Progenitor cell of endocrine pancreas (in vitro differentiated cells): ENCODE measurements at regions not wholly inside any gene's neighbourhood (a gene's known extent, or its start where the extent isn't known, plus 50 kb on each side); places are given as distances from the start of the nearest gene placed in this dataset.
"Not testable (repeated sequence)": the region's sequence is repeated elsewhere in the genome, so short reads cannot be mapped to it uniquely, and the experiment has no call there.

ENCODE experiments used
- DNase-seq: peaks from one replicate; pipeline ENCODE4 v3.0.0; 2021; ENCODE audit warnings: low spot score; ENCODE audit not compliant: unreplicated experiment
- H3K27ac Mint-ChIP-seq: 2 replicates; pipeline ENCODE4 v1.8.0; 2021; ENCODE audit warnings: mild to moderate bottlenecking, moderate library complexity, mixed read lengths
- H3K27me3 Mint-ChIP-seq: 2 replicates; pipeline ENCODE4 v1.8.0; 2021; ENCODE audit warnings: mixed read lengths
- H3K36me3 Mint-ChIP-seq: 2 replicates; pipeline ENCODE4 v1.8.0; 2022; ENCODE audit warnings: mixed read lengths; ENCODE audit not compliant: insufficient read depth
- H3K4me1 Mint-ChIP-seq: 2 replicates; pipeline ENCODE4 v1.8.0; 2021; ENCODE audit warnings: low read depth, mixed read lengths
- H3K4me3 Mint-ChIP-seq: 2 replicates; pipeline ENCODE4 v1.8.0; 2021; ENCODE audit warnings: low read depth, mild to moderate bottlenecking, moderate library complexity, mixed read lengths
- H3K9me3 Mint-ChIP-seq: 2 replicates; pipeline ENCODE4 v1.8.0; 2021; ENCODE audit warnings: low read depth, mixed read lengths
- TF ChIP-seq, protein P1 (sequence below): fragments of 200-600 bp; sonication (generic); IDR thresholded peaks from one replicate; pipeline ENCODE4 v1.5.0; 2021; ENCODE audit warnings: antibody characterized with exemption, mild to moderate bottlenecking; ENCODE audit not compliant: unreplicated experiment

DNA sequence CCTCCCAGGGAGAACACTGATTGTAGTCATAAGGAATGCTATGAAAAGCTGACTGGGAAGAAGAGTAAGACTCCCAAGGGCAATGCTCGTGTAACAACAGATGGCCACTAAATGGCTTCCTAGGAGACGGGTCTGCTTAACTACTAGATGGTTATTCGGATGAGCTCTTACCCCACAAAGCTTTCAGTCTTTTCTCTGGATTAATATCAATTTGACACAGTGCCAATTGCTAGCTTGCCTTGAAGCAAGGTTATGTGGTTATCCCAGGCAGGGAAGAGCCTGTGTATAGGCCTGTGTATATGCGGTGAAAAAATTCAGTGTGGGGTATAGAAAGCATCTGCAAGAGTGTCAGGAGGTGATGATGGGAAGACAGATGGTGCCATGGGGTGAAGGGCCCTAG is 86.4 kb upstream of the NOX3 start:
- TF ChIP-seq, protein P1, sequence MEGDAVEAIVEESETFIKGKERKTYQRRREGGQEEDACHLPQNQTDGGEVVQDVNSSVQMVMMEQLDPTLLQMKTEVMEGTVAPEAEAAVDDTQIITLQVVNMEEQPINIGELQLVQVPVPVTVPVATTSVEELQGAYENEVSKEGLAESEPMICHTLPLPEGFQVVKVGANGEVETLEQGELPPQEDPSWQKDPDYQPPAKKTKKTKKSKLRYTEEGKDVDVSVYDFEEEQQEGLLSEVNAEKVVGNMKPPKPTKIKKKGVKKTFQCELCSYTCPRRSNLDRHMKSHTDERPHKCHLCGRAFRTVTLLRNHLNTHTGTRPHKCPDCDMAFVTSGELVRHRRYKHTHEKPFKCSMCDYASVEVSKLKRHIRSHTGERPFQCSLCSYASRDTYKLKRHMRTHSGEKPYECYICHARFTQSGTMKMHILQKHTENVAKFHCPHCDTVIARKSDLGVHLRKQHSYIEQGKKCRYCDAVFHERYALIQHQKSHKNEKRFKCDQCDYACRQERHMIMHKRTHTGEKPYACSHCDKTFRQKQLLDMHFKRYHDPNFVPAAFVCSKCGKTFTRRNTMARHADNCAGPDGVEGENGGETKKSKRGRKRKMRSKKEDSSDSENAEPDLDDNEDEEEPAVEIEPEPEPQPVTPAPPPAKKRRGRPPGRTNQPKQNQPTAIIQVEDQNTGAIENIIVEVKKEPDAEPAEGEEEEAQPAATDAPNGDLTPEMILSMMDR: no peak
- peaks cover 5% of the 10 kb centered on the region for H3K9me3 Mint-ChIP-seq
- H3K4me1 Mint-ChIP-seq: peaks cover 1% of the 10 kb centered on the region
- no peak for DNase-seq
- no peaks in the 10 kb centered on the region for H3K36me3 Mint-ChIP-seq
- no peak overlapping the region for H3K4me3 Mint-ChIP-seq
- no peaks in the 10 kb centered on the region for H3K27me3 Mint-ChIP-seq
- H3K27ac Mint-ChIP-seq: no peak overlapping the region

DNA sequence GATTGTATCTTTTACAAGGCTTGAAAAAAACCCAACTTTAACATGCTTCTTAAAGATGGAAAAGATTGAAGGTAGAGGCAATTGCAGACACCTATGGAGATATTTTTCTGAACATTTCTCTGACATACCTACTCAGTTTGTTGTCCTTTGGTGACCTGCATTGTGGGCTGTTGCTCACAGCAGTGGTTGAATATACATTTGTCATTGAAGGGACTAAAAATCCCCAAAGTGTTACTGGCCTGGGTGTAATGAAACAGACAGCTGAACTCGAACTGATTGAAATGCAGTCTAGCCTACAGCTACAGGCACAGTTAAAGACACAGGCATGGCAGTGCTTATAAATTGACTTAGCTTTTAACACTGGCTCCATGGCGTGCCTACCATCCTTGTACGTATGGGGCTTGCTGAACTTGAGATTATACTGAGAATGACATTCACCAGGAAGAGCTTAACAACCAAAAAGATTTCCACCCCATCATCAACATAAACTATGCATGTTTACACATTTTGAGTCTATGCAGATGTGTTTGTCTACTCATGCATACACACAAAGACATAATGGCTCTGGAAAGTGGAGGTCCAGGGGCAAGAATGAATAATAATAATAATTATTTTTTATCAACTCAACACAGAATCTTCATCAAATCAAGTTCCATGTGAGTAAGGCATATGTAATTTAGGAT is 83.2 kb upstream of the NOX3 start:
- H3K27ac Mint-ChIP-seq: no peak overlapping the region
- no peaks in the 10 kb centered on the region for H3K4me1 Mint-ChIP-seq
- no peaks in the 10 kb centered on the region for H3K27me3 Mint-ChIP-seq
- no peak for DNase-seq
- peaks cover 1% of the 10 kb centered on the region for H3K36me3 Mint-ChIP-seq
- TF ChIP-seq, protein P1: no peak
- peaks cover 14% of the 10 kb centered on the region for H3K9me3 Mint-ChIP-seq
- no peak overlapping the region for H3K4me3 Mint-ChIP-seq

DNA sequence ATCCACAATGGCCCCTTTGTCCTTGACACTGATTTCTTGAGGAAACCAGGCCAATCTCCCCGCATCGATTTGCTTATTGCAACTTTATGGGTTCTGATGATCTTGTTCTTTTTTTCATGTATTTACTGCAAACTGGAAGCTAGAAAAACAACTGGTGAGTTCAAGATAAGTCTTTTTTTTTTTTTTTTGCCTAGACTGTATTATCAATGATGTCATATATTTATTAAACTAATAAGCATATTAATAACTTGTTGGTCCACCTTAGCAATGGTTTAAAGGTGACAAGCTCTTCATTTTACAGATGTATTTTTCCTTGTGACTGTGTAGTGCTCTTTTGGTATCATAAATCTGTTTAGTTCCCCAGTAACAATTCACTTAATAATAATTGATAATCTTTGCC is 79.0 kb upstream of the NOX3 start:
- DNase-seq: no peak
- Mint-ChIP-seq H3K27ac (no peak overlapping the region), H3K4me3 (no peak overlapping the region), H3K36me3 (peaks cover 1% of the 10 kb centered on the region), H3K4me1 (no peaks in the 10 kb centered on the region), H3K27me3 (no peaks in the 10 kb centered on the region), H3K9me3 (peaks cover 15% of the 10 kb centered on the region)
- TF ChIP-seq, protein P1: no peak

DNA sequence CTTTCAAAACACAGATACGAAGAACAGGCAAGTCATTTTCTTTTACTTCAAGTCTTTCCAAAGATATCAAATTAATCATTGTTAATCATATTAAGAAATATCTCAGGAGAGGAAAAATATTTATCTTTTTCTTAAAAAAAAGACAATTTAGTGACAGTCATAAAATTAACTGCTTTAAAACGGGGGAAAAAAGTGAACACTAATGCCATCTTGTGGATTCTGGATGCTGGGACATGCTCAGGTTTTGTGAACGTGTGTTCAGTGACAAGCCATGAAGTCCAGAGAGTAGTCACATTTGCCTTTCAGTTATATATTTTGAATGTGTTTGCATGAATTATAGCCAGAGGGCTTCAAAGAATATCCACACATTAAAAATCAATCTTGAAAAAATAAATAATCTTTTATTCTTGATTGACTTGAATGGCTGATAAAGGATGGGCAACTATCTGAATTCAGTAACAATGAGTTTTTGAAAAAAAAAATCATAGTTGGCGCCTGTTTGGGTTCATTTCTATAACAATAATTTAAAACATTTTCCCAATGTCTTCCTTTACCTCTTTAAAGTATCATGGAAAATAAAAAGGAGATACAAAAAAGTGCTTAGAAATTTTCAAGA is 74.7 kb upstream of the NOX3 start:
- no peak overlapping the region for H3K27ac Mint-ChIP-seq
- peaks cover 1% of the 10 kb centered on the region for H3K36me3 Mint-ChIP-seq
- H3K4me3 Mint-ChIP-seq: no peak overlapping the region
- no peak for DNase-seq
- no peaks in the 10 kb centered on the region for H3K4me1 Mint-ChIP-seq
- peaks cover 11% of the 10 kb centered on the region for H3K9me3 Mint-ChIP-seq
- no peaks in the 10 kb centered on the region for H3K27me3 Mint-ChIP-seq
- TF ChIP-seq, protein P1: peak; percentile 68

DNA sequence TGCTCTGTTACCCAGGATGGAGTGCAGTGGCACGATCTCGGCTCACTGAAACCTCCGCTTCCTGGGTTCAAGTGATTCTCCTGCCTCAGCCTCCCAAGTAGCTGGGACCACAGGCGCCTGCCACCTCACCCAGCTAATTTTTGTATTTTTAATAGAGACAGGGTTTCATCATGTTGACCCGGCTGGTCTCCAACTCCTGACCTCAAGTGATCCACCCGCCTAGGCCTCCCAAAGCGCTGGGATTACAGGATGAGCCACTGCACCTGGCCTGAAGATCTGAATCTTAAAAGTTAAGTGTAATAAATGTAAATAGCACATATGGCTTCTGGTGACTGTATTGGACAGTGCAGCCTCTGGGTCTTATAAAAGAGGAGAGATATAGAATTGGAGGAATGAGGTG is 74.2 kb upstream of the NOX3 start:
- DNase-seq, H3K4me3 Mint-ChIP-seq, H3K36me3 Mint-ChIP-seq, H3K27me3 Mint-ChIP-seq, H3K9me3 Mint-ChIP-seq, H3K4me1 Mint-ChIP-seq, H3K27ac Mint-ChIP-seq: not testable (repeated sequence)

DNA sequence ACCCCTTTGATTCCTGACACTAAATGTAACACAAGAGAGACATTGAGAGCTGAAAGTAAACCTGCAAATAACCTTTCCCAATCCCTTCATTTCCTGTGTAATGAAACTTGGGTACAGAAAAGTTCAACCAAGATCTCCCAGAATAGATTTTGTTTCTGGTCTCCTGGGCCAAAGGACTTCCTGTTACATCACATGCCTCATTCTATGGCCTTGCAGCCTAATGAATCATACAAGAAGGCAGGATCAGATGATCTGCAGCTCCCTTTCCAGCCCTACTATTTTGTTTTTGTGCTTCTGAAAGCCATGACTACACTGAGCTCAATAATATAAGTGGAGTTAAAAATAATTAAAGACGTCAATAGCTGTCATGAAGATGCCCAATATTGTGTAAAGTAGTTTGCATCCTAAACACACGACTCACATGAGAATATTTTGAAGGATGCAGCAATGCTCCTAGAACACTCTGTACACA is 73.4 kb upstream of the NOX3 start:
- DNase-seq: no peak
- Mint-ChIP-seq H3K27ac (no peak overlapping the region), H3K9me3 (peaks cover 6% of the 10 kb centered on the region), H3K36me3 (no peaks in the 10 kb centered on the region), H3K4me3 (no peak overlapping the region), H3K27me3 (no peaks in the 10 kb centered on the region), H3K4me1 (no peaks in the 10 kb centered on the region)
- TF ChIP-seq, protein P1: no peak
